ENCODE measurements at regions not wholly inside any gene's neighbourhood (a gene's known extent, or its start where the extent isn't known, plus 50 kb on each side); places are given as distances from the start of the nearest gene placed in this dataset.

DNA sequence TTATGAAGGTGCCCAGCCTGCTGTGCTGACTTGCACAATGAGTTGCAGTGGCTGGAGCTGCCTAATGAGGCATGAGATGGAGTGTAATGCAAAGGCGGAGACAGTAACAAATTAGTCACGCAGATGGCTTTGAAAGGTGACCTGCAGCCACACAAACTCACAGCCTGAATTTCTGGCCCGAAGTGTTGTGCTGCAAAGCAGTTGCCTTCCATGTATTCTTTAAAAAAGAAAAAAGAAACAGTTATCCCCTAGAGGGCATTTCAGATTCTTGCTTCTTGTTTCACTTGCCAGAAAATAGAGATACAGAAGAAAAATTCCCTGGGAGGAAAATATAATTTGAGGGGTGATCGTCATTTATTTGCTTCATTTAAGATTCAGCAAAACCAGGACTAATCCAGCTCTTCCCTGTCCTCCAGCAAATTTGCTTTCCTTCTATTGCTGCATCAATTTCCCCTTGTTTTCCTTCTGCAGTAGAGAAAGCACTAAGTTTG, 239.9 kb downstream of the ADRA2A start:
- Histone ChIP-seq H3K27me3 (ENCODE audit: insufficient read depth, low read length) (no peaks in the 10 kb centered on the region), H4K91ac (ENCODE audit: insufficient read length, low read depth, low read length) (no peak overlapping the region), H2BK5ac (ENCODE audit: insufficient read length, low read length) (no peak overlapping the region), H3K9me3 (ENCODE audit: control insufficient read depth, low read depth, low read length) (no peaks in the 10 kb centered on the region), H3K56ac (ENCODE audit: insufficient read length, low read depth, low read length) (no peak overlapping the region), H3K4me2 (ENCODE audit: insufficient read depth, insufficient read length, low read length) (no peak overlapping the region), H4K8ac (replicated peaks; ENCODE audit: insufficient read length, low read depth, low read length) (no peak overlapping the region), H3T11ph (ENCODE audit: low read length) (no peak overlapping the region), H4K20me1 (ENCODE audit: control insufficient read depth, insufficient read depth, insufficient read length) (no peaks in the 10 kb centered on the region), H2BK20ac (ENCODE audit: low read depth, low read length, poor library complexity, severe bottlenecking) (no peak overlapping the region), H3K23ac (ENCODE audit: insufficient read length, low read depth, low read length) (no peak overlapping the region), H2AK5ac (ENCODE audit: insufficient read length, low read length) (no peak overlapping the region), H3K9ac (ENCODE audit: extremely low read depth, insufficient read length, low read length) (no peak overlapping the region), H3K4me1 (ENCODE audit: insufficient read depth, low read length) (no peaks in the 10 kb centered on the region), H3K14ac (ENCODE audit: insufficient read depth, low read length) (no peak overlapping the region), H2BK120ac (ENCODE audit: low read depth, low read length, poor library complexity, severe bottlenecking) (no peak overlapping the region), H3K18ac (ENCODE audit: insufficient read length, low read depth, low read length) (no peak overlapping the region), H3K4ac (ENCODE audit: low read depth, low read length) (no peak overlapping the region), H2AFZ (ENCODE audit: low read length) (no peak overlapping the region), H2BK15ac (ENCODE audit: low read depth, low read length) (no peak overlapping the region), H3K23me2 (ENCODE audit: insufficient read length, low read depth, low read length, poor library complexity, severe bottlenecking) (no peaks in the 10 kb centered on the region), H4K5ac (ENCODE audit: insufficient read length, low read depth, low read length) (no peak overlapping the region), H3K79me1 (ENCODE audit: insufficient read depth, low read depth, low read length, poor library complexity, severe bottlenecking) (no peaks in the 10 kb centered on the region), H3K79me2 (ENCODE audit: insufficient read depth, low read length) (no peaks in the 10 kb centered on the region), H3K27ac (ENCODE audit: insufficient read length, low read depth, low read length) (no peak overlapping the region), H2BK12ac (ENCODE audit: insufficient read length, low read depth, low read length) (no peak overlapping the region)
- Mint-ChIP-seq H3K27me3 (ENCODE audit: low read depth) (no peaks in the 10 kb centered on the region), H3K9me3 (peaks cover 5 to 11% of the 10 kb centered on the region in 2 experiments; a peak in 4 of 5 replicates), H3K36me3 (ENCODE audit: insufficient read depth in 1 of 3, low read depth in 3 of 3) (no peaks in the 10 kb centered on the region; a peak in 2 of 7 replicates), H3K4me1 (no peaks in the 10 kb centered on the region), H3K4me3 (no peak overlapping the region), H3K27ac (no peak overlapping the region; a peak in 1 of 7 replicates)
- TF ChIP-seq, protein P1, sequence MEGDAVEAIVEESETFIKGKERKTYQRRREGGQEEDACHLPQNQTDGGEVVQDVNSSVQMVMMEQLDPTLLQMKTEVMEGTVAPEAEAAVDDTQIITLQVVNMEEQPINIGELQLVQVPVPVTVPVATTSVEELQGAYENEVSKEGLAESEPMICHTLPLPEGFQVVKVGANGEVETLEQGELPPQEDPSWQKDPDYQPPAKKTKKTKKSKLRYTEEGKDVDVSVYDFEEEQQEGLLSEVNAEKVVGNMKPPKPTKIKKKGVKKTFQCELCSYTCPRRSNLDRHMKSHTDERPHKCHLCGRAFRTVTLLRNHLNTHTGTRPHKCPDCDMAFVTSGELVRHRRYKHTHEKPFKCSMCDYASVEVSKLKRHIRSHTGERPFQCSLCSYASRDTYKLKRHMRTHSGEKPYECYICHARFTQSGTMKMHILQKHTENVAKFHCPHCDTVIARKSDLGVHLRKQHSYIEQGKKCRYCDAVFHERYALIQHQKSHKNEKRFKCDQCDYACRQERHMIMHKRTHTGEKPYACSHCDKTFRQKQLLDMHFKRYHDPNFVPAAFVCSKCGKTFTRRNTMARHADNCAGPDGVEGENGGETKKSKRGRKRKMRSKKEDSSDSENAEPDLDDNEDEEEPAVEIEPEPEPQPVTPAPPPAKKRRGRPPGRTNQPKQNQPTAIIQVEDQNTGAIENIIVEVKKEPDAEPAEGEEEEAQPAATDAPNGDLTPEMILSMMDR (conservative IDR thresholded peaks at IDR 0.05) = no peak
- no peak for DNase-seq
- no CpG with 5 or more reads among the region's 4 CpGs for whole genome bisulfite sequencing (ENCODE audit: extremely low coverage, insufficient read length, low lambda C conversion rate)
